Loucy (cell line): ENCODE measurements at regions not wholly inside any gene's neighbourhood (a gene's known extent, or its start where the extent isn't known, plus 50 kb on each side); places are given as distances from the start of the nearest gene placed in this dataset.

ENCODE experiments used
- EZH2phosphoT487 ChIP-seq: fragments of 200-600 bp; IDR thresholded peaks from 2 replicates; pipeline ENCODE4 v1.6.1; 2018; ENCODE audit warnings: antibody characterized with exemption, mild to moderate bottlenecking, moderate library complexity, borderline replicate concordance
- TF ChIP-seq, protein P1 (sequence below): fragments of 200-600 bp; sonication (generic); conservative IDR thresholded peaks from 2 replicates; pipeline ENCODE4 v1.5.1; 2014; ENCODE audit warnings: mild to moderate bottlenecking, antibody characterized with exemption, low read length

DNA sequence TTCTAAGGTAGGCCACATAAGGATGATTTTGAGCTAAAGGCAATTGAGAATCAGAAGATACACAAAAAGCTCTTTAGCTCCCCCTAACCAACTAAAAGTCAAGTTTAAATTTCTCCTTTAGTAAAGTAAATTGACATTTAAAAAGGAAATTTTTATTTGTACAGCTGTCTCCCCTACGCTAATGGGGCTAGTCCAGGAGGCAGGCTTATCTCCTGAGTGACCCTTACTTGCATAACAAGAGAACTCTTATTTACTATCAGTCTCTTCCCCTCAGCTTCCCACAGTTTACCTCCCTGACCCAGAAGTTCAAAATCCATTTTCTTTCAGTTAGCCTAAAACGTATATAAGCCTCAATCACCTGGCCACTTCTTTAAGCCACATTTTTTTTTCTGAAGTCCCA, 1002.8 kb upstream of the NRXN1 start:
- TF ChIP-seq, protein P1, sequence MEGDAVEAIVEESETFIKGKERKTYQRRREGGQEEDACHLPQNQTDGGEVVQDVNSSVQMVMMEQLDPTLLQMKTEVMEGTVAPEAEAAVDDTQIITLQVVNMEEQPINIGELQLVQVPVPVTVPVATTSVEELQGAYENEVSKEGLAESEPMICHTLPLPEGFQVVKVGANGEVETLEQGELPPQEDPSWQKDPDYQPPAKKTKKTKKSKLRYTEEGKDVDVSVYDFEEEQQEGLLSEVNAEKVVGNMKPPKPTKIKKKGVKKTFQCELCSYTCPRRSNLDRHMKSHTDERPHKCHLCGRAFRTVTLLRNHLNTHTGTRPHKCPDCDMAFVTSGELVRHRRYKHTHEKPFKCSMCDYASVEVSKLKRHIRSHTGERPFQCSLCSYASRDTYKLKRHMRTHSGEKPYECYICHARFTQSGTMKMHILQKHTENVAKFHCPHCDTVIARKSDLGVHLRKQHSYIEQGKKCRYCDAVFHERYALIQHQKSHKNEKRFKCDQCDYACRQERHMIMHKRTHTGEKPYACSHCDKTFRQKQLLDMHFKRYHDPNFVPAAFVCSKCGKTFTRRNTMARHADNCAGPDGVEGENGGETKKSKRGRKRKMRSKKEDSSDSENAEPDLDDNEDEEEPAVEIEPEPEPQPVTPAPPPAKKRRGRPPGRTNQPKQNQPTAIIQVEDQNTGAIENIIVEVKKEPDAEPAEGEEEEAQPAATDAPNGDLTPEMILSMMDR, result no peak
- TF ChIP-seq EZH2phosphoT487, result no peak
